Upper lobe of left lung (tissue), 4 donors: ENCODE measurements at regions not wholly inside any gene's neighbourhood (a gene's known extent, or its start where the extent isn't known, plus 50 kb on each side); places are given as distances from the start of the nearest gene placed in this dataset.

Source experiments
- EP300 ChIP-seq, 4 donors: sonication (generic); formaldehyde crosslinking; IDR thresholded peaks; one replicate each; pipeline ENCODE4 v1.5.1; 2017; ENCODE audit warnings: antibody characterized with exemption in 4 of 4, control low read depth in 2 of 4
- TF ChIP-seq, protein P1 (sequence below), 6 experiments: fragments of 450-650 bp in 4 of 6; fragments of 200-600 bp in 2 of 6; sonication (generic) in 2 of 6; IDR thresholded peaks; one replicate each; pipeline ENCODE4 v1.5.1; 2016 to 2019; ENCODE audit warnings: antibody characterized with exemption in 6 of 6

DNA sequence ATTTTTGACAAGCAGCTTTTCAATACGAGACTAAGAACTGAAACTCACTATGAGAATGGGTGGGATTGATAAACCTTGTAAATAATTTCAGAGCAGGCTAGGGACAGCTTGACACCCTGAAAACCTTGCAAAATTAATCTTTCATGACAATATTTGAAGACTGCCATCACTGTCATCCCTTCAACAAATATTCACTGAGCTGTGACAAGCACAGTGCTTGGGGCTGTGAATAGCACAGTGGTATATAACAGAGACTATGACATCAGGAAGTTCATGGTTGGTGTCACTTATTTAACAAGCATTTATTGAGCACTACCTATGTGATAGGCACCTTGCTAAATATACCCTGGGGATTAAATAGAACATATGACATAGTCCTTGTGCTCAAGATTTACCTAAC lies 741.0 kb upstream of the RIOK2 start:
- TF ChIP-seq, protein P1, sequence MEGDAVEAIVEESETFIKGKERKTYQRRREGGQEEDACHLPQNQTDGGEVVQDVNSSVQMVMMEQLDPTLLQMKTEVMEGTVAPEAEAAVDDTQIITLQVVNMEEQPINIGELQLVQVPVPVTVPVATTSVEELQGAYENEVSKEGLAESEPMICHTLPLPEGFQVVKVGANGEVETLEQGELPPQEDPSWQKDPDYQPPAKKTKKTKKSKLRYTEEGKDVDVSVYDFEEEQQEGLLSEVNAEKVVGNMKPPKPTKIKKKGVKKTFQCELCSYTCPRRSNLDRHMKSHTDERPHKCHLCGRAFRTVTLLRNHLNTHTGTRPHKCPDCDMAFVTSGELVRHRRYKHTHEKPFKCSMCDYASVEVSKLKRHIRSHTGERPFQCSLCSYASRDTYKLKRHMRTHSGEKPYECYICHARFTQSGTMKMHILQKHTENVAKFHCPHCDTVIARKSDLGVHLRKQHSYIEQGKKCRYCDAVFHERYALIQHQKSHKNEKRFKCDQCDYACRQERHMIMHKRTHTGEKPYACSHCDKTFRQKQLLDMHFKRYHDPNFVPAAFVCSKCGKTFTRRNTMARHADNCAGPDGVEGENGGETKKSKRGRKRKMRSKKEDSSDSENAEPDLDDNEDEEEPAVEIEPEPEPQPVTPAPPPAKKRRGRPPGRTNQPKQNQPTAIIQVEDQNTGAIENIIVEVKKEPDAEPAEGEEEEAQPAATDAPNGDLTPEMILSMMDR (IDR thresholded peaks at IDR 0.05): no peak
- TF ChIP-seq EP300 (IDR thresholded peaks at IDR 0.05): no peak
